OCI-LY7 (cell line): ENCODE measurements at regions not wholly inside any gene's neighbourhood (a gene's known extent, or its start where the extent isn't known, plus 50 kb on each side); places are given as distances from the start of the nearest gene placed in this dataset.

ENCODE experiments used
- BruUV-seq: library from RNA; stranded (reverse); fragments of 400-500 nt; replicated peaks from 2 replicates; lab custom pipeline; 2021; lab: Mats Ljungman, UMichigan
- CTCF ChIA-PET: fragments of 300-600 bp; sonication (Branson Sonifier 250); formaldehyde crosslinking; loops from one replicate; lab custom pipeline; 2022; ENCODE audit warnings: antibody characterized with exemption; ENCODE audit not compliant: unreplicated experiment; lab: Charles Lee
- POLR2A ChIA-PET: fragments of 300-600 bp; sonication (Branson Sonifier 250); formaldehyde crosslinking; loops from one replicate; lab custom pipeline; 2022; ENCODE audit warnings: antibody characterized with exemption; lab: Charles Lee
- DNase-seq: peaks from one replicate; pipeline ENCODE4 v3.0.0-alpha.2; 2015; ENCODE audit warnings: low spot score
- H2AFZ ChIP-seq: fragments of 200-600 bp; sonication (generic), shearing (Covaris generic); 2 replicates; pipeline ENCODE4 v1.6.1; 2014; ENCODE audit warnings: mild to moderate bottlenecking, antibody characterized with exemption, low read length, moderate library complexity
- H3K27ac ChIP-seq: fragments of 200-600 bp; sonication (generic); 2 replicates; pipeline ENCODE4 v1.5.1; 2014; ENCODE audit warnings: mixed run types, low read depth, mild to moderate bottlenecking, moderate library complexity, low read length, inconsistent platforms; ENCODE audit not compliant: poor library complexity, severe bottlenecking
- H3K36me3 ChIP-seq: fragments of 200-600 bp; sonication (generic); 2 replicates; pipeline ENCODE4 v1.6.1; 2014; ENCODE audit warnings: mild to moderate bottlenecking, antibody characterized with exemption, low read length, moderate library complexity, mixed read lengths; ENCODE audit not compliant: insufficient read depth
- H3K4me1 ChIP-seq: fragments of 200-600 bp; sonication (generic); 2 replicates; pipeline ENCODE4 v1.5.1; 2014; ENCODE audit warnings: mild to moderate bottlenecking, low read length; ENCODE audit not compliant: insufficient read depth, poor library complexity, severe bottlenecking
- H3K4me2 ChIP-seq: fragments of 200-600 bp; sonication (generic); 2 replicates; pipeline ENCODE4 v1.6.1; 2014; ENCODE audit warnings: mild to moderate bottlenecking, low read length
- H3K4me3 ChIP-seq: fragments of 200-600 bp; sonication (generic); 2 replicates; pipeline ENCODE4 v1.5.1; 2014; ENCODE audit warnings: mild to moderate bottlenecking, low read depth, low read length; ENCODE audit not compliant: poor library complexity, severe bottlenecking
- H3K79me2 ChIP-seq: fragments of 200-600 bp; sonication (generic); 2 replicates; pipeline ENCODE4 v1.6.1; 2016; ENCODE audit warnings: low read depth, mild to moderate bottlenecking, low read length, moderate library complexity, mixed read lengths; ENCODE audit not compliant: insufficient read depth
- H3K9me2 ChIP-seq: fragments of 200-600 bp; sonication (generic); 2 replicates; pipeline ENCODE4 v1.6.1; 2016; ENCODE audit warnings: mild to moderate bottlenecking, low read length, mixed read lengths; ENCODE audit not compliant: insufficient read depth
- H3K9me3 ChIP-seq: fragments of 200-600 bp; sonication (generic); 2 replicates; pipeline ENCODE4 v1.6.1; 2014; ENCODE audit warnings: mild to moderate bottlenecking, mixed run types, low read length, mixed read lengths
- H4K20me1 ChIP-seq: fragments of 200-600 bp; sonication (generic); 2 replicates; pipeline ENCODE4 v1.6.1; 2014; ENCODE audit warnings: mild to moderate bottlenecking, antibody characterized with exemption, low read length, moderate library complexity, mixed read lengths; ENCODE audit not compliant: insufficient read depth
- CTCF ChIP-seq: fragments of 200-600 bp; sonication (generic); conservative IDR thresholded peaks from 2 replicates; pipeline ENCODE4 v1.5.1; 2014; ENCODE audit warnings: mild to moderate bottlenecking, antibody characterized with exemption, low read length, moderate library complexity, mixed read lengths
- EZH2phosphoT487 ChIP-seq: fragments of 200-600 bp; sonication (generic); IDR thresholded peaks from 2 replicates; pipeline ENCODE4 v1.6.1; 2018; ENCODE audit warnings: low read depth, borderline replicate concordance, mild to moderate bottlenecking, mixed run types, antibody characterized with exemption, low read length, moderate library complexity, mixed read lengths
- intact Hi-C: fragments of 100-400 bp; cut with micrococcal nuclease; formaldehyde crosslinking; loops from one replicate; pipeline ENCODE4 v1.10.0; 2022; ENCODE audit not compliant: unreplicated experiment

- no peaks in the 10 kb centered on the region for H3K9me3 ChIP-seq
- H3K79me2 ChIP-seq, result no peaks in the 10 kb centered on the region
- TF ChIP-seq CTCF (no peak), EZH2phosphoT487 (no peak)
- no peak overlapping the region for H3K4me3 ChIP-seq
- intact Hi-C loops, result no loop called here
- POLR2A ChIA-PET, result no interaction called here
- no peak for DNase-seq
- H3K4me1 ChIP-seq, result no peaks in the 10 kb centered on the region
- no peak overlapping the region for H3K4me2 ChIP-seq
- no TSS peak for BruUV-seq
- H3K9me2 ChIP-seq, result no peaks in the 10 kb centered on the region
- CTCF ChIA-PET, result no interaction called here
- H3K36me3 ChIP-seq, result no peaks in the 10 kb centered on the region
- no peaks in the 10 kb centered on the region for H4K20me1 ChIP-seq
- no peak overlapping the region for H3K27ac ChIP-seq
- H2AFZ ChIP-seq, result no peak overlapping the region
Measured at GRCh38 chrX:82458207-82458754, 1049.8 kb upstream of the POU3F4 start.

DNA sequence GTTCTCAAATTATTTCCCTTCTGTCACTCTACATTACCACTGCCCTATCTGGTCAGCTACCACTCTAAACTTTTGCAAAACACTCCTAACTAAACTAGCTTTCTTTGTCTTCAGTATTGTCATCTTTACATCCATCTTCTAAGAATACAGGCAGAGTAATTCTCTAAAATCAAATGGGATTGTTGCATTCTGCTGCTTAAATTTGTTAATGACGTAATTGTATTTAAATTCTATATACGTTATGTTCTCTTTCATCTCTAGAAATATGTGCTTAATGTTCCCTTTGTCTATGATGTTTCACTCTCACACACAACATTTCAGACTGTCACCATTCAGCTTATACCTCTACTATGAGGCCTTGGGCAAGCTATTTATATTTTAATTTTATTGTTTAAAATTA, 1041.1 kb upstream of the POU3F4 start:
- DNase-seq, result no peak
- intact Hi-C loops, result no loop called here
- ChIA-PET POLR2A (no interaction called here), CTCF (no interaction called here)
- BruUV-seq, result no TSS peak
- no peaks in the 10 kb centered on the region for H3K9me2 ChIP-seq
- no peak overlapping the region for H2AFZ ChIP-seq
- H3K36me3 ChIP-seq, result no peaks in the 10 kb centered on the region
- no peak overlapping the region for H3K27ac ChIP-seq
- no peak overlapping the region for H3K4me2 ChIP-seq
- no peak overlapping the region for H3K4me3 ChIP-seq
- H3K79me2 ChIP-seq, result no peaks in the 10 kb centered on the region
- no peaks in the 10 kb centered on the region for H3K4me1 ChIP-seq
- no peaks in the 10 kb centered on the region for H4K20me1 ChIP-seq
- H3K9me3 ChIP-seq, result no peaks in the 10 kb centered on the region
- TF ChIP-seq EZH2phosphoT487, result no peak
